C4-2B (cell line): ENCODE measurements at regions not wholly inside any gene's neighbourhood (a gene's known extent, or its start where the extent isn't known, plus 50 kb on each side); places are given as distances from the start of the nearest gene placed in this dataset.
"Not testable (repeated sequence)": the region's sequence is repeated elsewhere in the genome, so short reads cannot be mapped to it uniquely, and the experiment has no call there.

Source experiments
- H3K27ac ChIP-seq: fragments of 450-650 bp; 2 replicates; pipeline ENCODE4 v1.5.1; 2017
- CTCF ChIP-seq: fragments of 450-650 bp; conservative IDR thresholded peaks from 2 replicates; pipeline ENCODE4 v1.5.1; 2017; ENCODE audit warnings: mild to moderate bottlenecking
- ZFX ChIP-seq: fragments of 450-650 bp; IDR thresholded peaks from 2 replicates; pipeline ENCODE4 v1.6.1; 2017

- no peak overlapping the region for H3K27ac ChIP-seq
- TF ChIP-seq CTCF (no peak), ZFX (no peak)
Measured at GRCh38 chr6:98047164-98047563, 764.1 kb upstream of the MMS22L start.

- H3K27ac ChIP-seq = no peak overlapping the region
- no peak for TF ChIP-seq CTCF
- TF ChIP-seq ZFX = no peak
Measured at GRCh38 chr6:98047871-98048270, 764.9 kb upstream of the MMS22L start.

- no peak for TF ChIP-seq ZFX
- TF ChIP-seq CTCF = peak; percentile 36
- H3K27ac ChIP-seq = no peak overlapping the region
Measured at GRCh38 chr6:98054453-98054852, 771.4 kb upstream of the MMS22L start.

GRCh38 chr6:98056955-98057354 is 773.9 kb upstream of the MMS22L start:
- no peak overlapping the region for H3K27ac ChIP-seq
- no peak for TF ChIP-seq ZFX
- no peak for TF ChIP-seq CTCF

- TF ChIP-seq CTCF = no peak
- TF ChIP-seq ZFX = no peak
- H3K27ac ChIP-seq = no peak overlapping the region
Measured at GRCh38 chr6:98067375-98067774, 767.0 kb upstream of the POU3F2 start.

GRCh38 chr6:98088537-98088936 is 745.8 kb upstream of the POU3F2 start:
- not testable (repeated sequence) for H3K27ac ChIP-seq

- TF ChIP-seq ZFX (no peak), CTCF (no peak)
- H3K27ac ChIP-seq = no peak overlapping the region
Measured at GRCh38 chr6:98092331-98092730, 742.0 kb upstream of the POU3F2 start.

GRCh38 chr6:98094696-98095095 is 739.7 kb upstream of the POU3F2 start:
- TF ChIP-seq CTCF (no peak), ZFX (no peak)
- no peak overlapping the region for H3K27ac ChIP-seq
